ENCODE measurements at regions not wholly inside any gene's neighbourhood (a gene's known extent, or its start where the extent isn't known, plus 50 kb on each side); places are given as distances from the start of the nearest gene placed in this dataset.

DNA sequence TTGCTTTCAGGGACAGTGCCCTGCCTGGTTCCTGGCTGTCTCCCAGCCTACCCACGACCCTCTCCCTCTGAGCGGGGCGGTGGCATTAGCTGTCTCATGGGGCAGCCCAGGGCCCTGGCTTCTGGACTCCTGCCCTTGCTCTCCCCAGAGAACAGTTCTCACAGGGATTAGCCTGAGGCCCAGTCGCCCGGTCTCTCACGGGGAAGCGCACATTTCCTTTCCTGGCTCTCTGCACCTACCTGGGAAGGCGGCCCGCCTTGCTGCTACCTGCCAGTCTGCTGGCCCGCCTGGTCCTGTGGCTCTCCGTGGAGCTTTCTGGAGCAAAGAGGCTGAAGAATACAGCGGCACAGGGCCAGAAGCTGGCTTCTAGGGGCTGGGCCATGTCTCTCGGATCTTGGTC, 128.4 kb downstream of the FHDC1 start:
- 81 to 89% (median 84%) methylated on average over 8 to 13 of the region's 13 CpGs for WGBS, 4 donors
- no peak for TF ChIP-seq POLR2A (IDR thresholded peaks at IDR 0.05)
- TF ChIP-seq, protein P1, sequence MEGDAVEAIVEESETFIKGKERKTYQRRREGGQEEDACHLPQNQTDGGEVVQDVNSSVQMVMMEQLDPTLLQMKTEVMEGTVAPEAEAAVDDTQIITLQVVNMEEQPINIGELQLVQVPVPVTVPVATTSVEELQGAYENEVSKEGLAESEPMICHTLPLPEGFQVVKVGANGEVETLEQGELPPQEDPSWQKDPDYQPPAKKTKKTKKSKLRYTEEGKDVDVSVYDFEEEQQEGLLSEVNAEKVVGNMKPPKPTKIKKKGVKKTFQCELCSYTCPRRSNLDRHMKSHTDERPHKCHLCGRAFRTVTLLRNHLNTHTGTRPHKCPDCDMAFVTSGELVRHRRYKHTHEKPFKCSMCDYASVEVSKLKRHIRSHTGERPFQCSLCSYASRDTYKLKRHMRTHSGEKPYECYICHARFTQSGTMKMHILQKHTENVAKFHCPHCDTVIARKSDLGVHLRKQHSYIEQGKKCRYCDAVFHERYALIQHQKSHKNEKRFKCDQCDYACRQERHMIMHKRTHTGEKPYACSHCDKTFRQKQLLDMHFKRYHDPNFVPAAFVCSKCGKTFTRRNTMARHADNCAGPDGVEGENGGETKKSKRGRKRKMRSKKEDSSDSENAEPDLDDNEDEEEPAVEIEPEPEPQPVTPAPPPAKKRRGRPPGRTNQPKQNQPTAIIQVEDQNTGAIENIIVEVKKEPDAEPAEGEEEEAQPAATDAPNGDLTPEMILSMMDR (IDR thresholded peaks at IDR 0.05): no peak
- no peaks in the 10 kb centered on the region for H3K4me1 ChIP-seq (replicated peaks in 1 of 2)
- H3K36me3 ChIP-seq (replicated peaks in 1 of 2): no peaks in the 10 kb centered on the region
- H3K27me3 ChIP-seq: no peaks in the 10 kb centered on the region
- no peak overlapping the region for H3K4me3 ChIP-seq
- no peak overlapping the region for H3K27ac ChIP-seq
- no peak for DNase-seq
- intact Hi-C loops (cut with DNase I): no loop called here
- H3K9me3 ChIP-seq (replicated peaks in 1 of 3): no peaks in the 10 kb centered on the region

DNA sequence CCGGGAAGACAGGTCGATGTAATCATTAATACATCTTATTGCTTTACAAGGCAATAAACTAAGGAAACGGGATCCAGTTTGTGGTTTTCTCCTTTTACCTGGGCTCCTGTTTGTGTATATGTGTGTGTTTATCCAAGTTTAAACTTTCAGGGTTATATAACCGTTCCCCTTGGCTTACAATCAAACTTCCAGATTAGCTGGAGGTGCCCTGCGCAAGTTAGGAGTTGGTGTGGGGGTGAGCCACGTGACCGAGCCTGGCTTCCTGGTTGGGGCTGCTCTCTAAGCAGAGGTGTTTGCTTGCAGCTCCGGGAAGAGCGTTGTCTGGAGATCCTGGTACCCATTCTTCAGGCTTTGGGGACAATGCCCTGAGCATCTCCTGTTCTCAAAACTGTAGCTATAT, 129.2 kb downstream of the FHDC1 start:
- intact Hi-C loops (cut with DNase I): no loop called here
- Histone ChIP-seq H3K27me3 (no peaks in the 10 kb centered on the region), H3K4me1 (replicated peaks in 1 of 2) (no peaks in the 10 kb centered on the region), H3K9me3 (replicated peaks in 1 of 3) (no peaks in the 10 kb centered on the region), H3K27ac (no peak overlapping the region), H3K4me3 (no peak overlapping the region), H3K36me3 (replicated peaks in 1 of 2) (no peaks in the 10 kb centered on the region)
- TF ChIP-seq, protein P1 (IDR thresholded peaks at IDR 0.05): no peak
- TF ChIP-seq POLR2A (IDR thresholded peaks at IDR 0.05): no peak
- DNase-seq: no peak
- 80 to 83% (median 82%) methylated on average over 7 to 9 of the region's 9 CpGs for WGBS, 4 donors

DNA sequence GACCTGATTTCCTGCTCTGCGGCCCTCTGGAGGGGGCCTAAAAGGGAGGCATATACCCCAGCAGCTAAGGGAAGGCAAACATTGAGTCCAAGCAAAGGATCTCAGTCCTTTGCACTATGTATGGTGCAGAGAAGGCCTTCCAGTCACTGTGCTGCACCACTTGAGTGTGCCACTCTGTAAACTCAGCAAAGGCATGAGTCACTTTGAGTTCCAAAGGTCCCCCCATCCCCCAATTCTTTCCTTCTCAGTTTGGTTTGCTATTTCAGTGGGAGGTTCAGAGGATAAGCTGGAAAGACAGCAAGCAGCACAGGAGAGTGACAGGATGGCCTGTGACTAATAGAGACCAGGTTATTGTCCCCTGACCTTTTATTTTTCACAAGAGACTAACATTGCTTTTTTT, 131.3 kb downstream of the FHDC1 start:
- no peaks in the 10 kb centered on the region for H3K9me3 ChIP-seq (replicated peaks in 1 of 3)
- H3K36me3 ChIP-seq (replicated peaks in 1 of 2): no peaks in the 10 kb centered on the region
- WGBS, 4 donors: 37 to 75% (median 43%) methylated on average over 1 of the region's 1 CpG; no CpG with 5 or more reads in 1 of the 4 donors
- TF ChIP-seq, protein P1 (IDR thresholded peaks at IDR 0.05): no peak
- TF ChIP-seq POLR2A (IDR thresholded peaks at IDR 0.05): no peak
- intact Hi-C loops (cut with DNase I): no loop called here
- no peaks in the 10 kb centered on the region for H3K4me1 ChIP-seq (replicated peaks in 1 of 2)
- no peak overlapping the region for H3K4me3 ChIP-seq
- no peaks in the 10 kb centered on the region for H3K27me3 ChIP-seq
- peak in 3 of 7 donors; percentile 28 to 33 (median 33) for DNase-seq
- H3K27ac ChIP-seq: no peak overlapping the region

DNA sequence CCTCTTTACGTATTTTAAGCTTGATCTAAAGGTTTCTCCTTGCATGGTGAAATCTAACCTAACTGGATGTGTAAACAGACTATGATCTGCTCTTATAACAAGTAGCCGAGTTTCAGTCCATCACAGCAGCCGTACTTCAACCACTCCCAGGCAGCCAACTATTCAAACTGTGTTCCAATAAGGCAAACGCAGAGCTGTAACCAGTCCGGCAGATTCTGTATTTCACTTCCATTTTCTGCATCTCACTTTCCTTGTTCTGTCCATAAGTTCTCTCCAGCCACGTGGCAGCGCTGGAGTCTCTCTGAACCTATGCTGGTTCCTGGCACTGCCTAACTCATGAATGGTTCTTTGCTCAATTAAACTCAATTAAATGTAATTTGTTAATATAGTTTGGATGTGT, 132.6 kb downstream of the FHDC1 start:
- H3K4me3 ChIP-seq: no peak overlapping the region
- H3K27me3 ChIP-seq: no peaks in the 10 kb centered on the region
- 91 to 95% (median 93%) methylated on average over 7 of the region's 7 CpGs for WGBS, 4 donors
- H3K4me1 ChIP-seq (replicated peaks in 1 of 2): no peaks in the 10 kb centered on the region
- DNase-seq: no peak
- no peaks in the 10 kb centered on the region for H3K9me3 ChIP-seq (replicated peaks in 1 of 3)
- TF ChIP-seq, protein P1 (IDR thresholded peaks at IDR 0.05): no peak
- TF ChIP-seq POLR2A (IDR thresholded peaks at IDR 0.05): no peak
- intact Hi-C loops (cut with DNase I): no loop called here
- no peaks in the 10 kb centered on the region for H3K36me3 ChIP-seq (replicated peaks in 1 of 2)
- H3K27ac ChIP-seq: no peak overlapping the region

Measured in adrenal gland (tissue), 9 donors.